GDM1 (cell line): ENCODE measurements at regions not wholly inside any gene's neighbourhood (a gene's known extent, or its start where the extent isn't known, plus 50 kb on each side); places are given as distances from the start of the nearest gene placed in this dataset.
"Not testable (repeated sequence)": the region's sequence is repeated elsewhere in the genome, so short reads cannot be mapped to it uniquely, and the experiment has no call there.

Source experiments
- DNase-seq: peaks from one replicate; lab custom pipeline; 2025; lab: John Stamatoyannopoulos, UW

- DNase-seq = no peak
Measured at GRCh38 chr16:17983847-17984639, 352.5 kb downstream of the NPIPA8 start.

DNA sequence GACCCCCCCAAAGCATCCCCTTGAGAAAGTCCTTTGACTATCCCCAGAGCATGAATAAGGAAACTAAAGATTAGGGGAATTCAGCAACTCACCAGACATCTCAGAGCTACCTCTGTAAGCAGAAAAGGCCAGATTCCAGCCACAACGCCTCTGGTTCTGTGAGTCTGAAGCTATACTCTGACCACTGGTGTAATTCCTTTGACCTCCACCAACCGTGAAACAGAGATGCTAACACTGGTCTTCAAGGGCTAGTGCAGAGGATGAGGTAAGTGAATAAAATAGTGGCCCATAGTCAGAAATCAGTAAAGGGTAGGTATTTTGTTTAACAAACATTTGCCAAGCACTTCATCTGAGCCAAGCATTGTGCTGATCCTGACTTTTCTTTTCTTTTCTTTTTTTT is 353.4 kb downstream of the NPIPA8 start:
- no peak for DNase-seq

DNA sequence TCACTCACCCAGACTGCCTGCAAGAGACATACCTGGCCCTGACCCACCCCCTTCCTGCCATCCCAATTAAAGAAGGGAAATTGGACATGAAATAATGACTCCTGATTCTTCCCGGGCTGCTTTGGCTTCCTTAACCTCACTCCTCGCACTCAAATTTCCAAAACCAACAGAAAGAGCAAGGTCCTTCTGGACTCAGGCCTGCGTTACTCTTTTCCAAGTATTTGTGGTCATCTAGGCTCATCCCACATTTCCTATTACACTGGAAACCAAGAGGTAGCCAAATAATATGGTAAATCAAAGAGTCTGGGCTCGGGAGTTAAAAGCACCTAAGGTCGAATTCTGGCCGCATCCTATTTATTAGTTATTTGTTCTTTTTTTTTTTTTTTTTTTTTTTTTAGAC is 359.3 kb downstream of the NPIPA8 start:
- no peak for DNase-seq

- no peak for DNase-seq
Measured at GRCh38 chr16:17972460-17972943, 364.0 kb downstream of the NPIPA8 start.

DNA sequence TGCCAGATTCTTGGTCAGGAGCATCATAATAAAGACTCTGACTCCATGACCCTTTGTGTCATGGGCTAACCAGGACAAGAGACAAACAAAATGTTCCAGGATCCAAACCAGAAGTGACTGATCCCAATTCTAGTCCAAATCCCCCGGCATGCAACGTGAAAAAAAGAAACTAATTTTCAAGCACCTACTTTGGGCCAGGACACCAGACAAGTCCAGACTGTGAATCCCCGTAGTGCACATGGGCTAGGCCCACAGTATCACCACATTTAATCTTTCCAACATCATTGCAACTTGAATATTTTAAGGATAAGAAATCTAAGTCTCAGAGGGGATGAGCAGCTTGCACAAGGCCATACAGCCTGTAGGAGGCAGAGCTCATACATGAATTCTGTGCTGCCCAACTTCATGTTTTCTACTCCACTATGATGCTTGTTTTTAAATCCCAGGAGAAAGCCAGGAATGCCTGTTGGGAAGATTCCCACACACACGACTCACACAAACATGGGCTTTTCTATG is 365.7 kb downstream of the NPIPA8 start:
- DNase-seq = no peak

DNA sequence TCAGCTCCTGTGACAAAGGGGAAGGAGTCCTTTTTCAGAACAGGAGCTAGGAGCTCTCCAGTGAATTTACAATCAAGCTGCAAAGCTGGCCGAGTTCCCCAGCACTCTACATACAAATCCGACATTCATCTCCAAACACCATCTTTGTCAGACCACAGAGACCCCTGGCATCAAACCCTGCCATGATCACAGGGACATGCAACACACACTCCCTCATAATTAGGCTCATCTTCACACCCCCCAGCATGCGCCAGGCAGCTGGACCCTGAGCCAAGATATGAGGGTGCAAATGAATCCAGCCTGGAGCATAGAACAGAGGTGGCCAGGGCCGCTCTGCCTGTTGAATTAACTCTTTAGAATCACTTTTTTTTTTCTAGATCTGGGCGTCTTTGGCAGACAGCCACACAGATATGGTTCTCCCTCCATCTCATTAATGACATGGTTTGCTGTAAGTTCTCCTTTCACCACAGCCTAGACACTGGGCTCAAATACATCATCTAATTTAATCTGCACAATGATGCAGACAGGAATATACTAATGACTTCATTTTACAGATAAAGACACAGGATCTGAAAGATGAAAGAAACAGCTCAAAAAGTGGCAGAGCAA is 366.3 kb downstream of the NPIPA8 start:
- DNase-seq = no peak

GRCh38 chr16:17965133-17965900 is 371.2 kb downstream of the NPIPA8 start:
- DNase-seq = no peak

DNA sequence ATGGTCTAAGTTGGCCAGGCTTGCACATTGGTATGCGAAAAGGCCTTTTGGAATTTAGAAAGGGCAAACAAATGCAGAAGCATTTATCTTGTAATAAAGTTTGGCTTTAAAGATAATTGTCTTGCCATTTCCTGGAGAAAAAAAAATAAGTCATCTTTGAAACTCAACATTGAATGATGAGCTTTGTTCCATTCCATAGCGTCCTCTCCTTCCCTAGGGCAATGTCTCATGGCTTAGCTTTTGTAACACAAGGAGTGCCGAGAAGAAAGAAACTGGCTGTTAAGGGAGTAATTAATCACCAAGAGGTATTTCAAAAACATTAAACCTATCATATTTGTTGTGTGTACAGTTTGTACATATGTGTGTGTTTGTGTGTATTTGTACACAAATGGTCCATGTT is 372.3 kb downstream of the NPIPA8 start:
- DNase-seq = no peak

DNA sequence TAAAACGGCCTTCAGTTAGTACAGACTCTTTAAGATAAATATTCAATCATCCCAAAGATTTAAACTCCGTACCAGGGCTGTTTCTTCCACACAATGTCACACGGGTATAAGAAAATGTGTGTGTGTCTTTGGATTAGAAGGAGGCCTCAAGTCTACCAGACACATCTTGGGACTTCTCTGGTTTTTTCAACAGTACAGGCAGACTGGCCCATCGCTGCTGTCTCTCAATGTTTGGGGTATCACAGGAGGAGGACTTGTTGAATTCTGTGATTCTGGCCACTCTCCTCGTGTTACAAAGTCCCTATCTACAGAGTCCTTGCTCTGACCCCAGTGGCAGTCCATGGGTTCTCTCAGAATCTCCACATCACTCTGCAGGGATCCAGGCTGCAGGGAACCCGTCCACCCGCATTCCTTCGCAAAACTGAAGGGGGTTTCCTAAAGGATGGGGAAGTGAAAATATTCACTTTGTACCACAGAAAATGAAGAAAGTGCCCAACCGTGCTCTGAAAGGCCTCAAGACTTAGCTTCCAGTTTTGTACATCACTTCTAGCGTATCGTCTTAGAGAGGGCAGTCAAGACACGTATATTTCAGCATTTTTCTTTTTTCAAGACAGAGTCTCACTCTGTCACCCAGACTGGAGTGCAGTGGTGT is 373.2 kb downstream of the NPIPA8 start:
- DNase-seq = no peak

- DNase-seq = no peak
Measured at GRCh38 chr16:17962726-17963125, 373.8 kb downstream of the NPIPA8 start.

DNA sequence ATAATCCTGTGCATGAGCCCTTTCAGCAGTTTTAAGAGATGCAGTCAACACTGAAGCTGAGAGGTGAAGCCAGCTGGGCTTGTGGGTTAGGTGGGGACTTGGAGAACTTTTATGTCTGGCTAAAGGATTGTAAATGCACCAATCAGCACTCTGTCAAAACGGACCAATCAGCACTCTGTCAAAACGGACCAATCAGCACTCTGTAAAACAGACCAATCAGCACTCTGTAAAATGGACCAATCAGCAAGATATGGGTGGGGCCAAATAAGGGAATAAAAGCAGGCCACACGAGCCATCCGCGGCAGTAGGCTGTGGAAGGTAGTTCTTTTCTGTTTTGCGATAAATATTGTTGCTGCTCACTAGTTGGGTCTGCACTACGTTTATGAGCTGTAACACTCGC is 374.7 kb downstream of the NPIPA8 start:
- not testable (repeated sequence) for DNase-seq

GRCh38 chr16:17951378-17951777 is 385.2 kb downstream of the NPIPA8 start:
- no peak for DNase-seq

DNA sequence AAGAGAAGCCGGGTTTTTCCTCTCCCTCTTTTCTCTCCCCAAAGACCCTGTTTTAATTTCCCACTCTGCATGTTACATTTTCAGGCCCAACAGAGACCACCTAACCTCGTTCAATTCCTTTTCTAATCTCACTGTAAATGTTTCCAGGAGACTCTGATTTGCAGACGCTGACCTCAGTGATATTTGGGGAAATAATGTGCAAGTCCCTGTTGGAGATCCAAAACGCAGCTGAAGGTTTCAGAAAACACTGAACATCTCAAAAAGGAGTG is 386.6 kb downstream of the NPIPA8 start:
- no peak for DNase-seq

GRCh38 chr16:17949141-17949981 is 387.2 kb downstream of the NPIPA8 start:
- no peak for DNase-seq

DNA sequence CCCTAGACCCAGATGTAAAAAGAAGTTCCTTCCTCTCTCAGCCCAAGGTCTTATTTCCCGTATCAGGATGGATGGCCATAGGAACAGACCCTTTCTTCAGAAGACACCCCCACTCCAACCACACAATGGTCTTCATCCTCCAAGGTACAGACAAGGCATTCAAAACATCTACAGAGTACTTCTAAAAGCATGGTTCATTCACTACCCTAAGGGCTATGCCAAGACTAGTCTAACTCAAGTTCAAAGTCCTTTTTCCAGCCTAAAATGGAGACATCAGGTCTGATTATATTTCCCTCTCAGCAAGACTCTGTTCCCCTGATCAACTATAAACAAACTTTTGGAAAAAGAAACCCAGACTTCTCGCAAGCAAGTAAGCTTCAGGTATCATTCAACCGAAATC is 388.9 kb downstream of the NPIPA8 start:
- no peak for DNase-seq

- no peak for DNase-seq
Measured at GRCh38 chr16:17947165-17947564, 389.4 kb downstream of the NPIPA8 start.

GRCh38 chr16:17945080-17945601 is 391.4 kb downstream of the NPIPA8 start:
- DNase-seq = no peak

DNA sequence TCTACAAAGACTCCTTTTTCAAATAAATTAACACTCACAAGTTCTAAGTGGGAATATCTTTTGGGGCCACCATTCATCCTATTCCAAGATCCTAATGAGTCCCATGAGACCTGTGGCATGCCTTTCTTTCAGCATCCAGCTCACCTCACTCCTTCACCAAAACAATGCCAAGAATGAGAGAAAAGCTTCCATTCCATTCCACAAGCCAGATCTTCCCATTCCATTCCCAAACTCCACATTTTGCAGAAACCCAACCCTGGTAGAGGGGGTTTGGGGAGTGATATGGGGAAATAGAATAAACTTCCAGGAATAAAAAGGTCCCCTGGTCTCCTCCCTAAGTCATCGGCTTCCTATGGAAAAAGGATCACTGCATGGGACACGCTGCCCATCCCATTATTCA is 392.2 kb downstream of the NPIPA8 start:
- DNase-seq = no peak

GRCh38 chr16:17942067-17942466 is 394.5 kb downstream of the NPIPA8 start:
- DNase-seq = no peak

- DNase-seq = no peak
Measured at GRCh38 chr16:17940584-17941364, 395.8 kb downstream of the NPIPA8 start.
